HG03460 (cell line): ENCODE measurements at regions not wholly inside any gene's neighbourhood (a gene's known extent, or its start where the extent isn't known, plus 50 kb on each side); places are given as distances from the start of the nearest gene placed in this dataset.

ENCODE experiments used
- ATAC-seq: cut with Tn5 transposase; IDR thresholded peaks from one replicate; pipeline ENCODE4 v1.9.1; 2021; ENCODE audit not compliant: unreplicated experiment

GRCh38 chr12:67211494-67211893 lies 57.7 kb upstream of the CAND1 start:
- ATAC-seq: no peak

- no peak for ATAC-seq
These were observed 51.5 kb upstream of the CAND1 start for GRCh38 chr12:67217647-67218046.
